ENCODE measurements at regions not wholly inside any gene's neighbourhood (a gene's known extent, or its start where the extent isn't known, plus 50 kb on each side); places are given as distances from the start of the nearest gene placed in this dataset.

GRCh38 chr13:64438084-64438483 lies 2792.1 kb downstream of the PCDH9 start:
- no peaks in the 10 kb centered on the region for H3K4me1 ChIP-seq
- H3K36me3 ChIP-seq = no peaks in the 10 kb centered on the region
- no peak overlapping the region for H3K27ac ChIP-seq (replicated peaks in 1 of 4)
- DNase-seq (ENCODE audit: extremely low spot score) = no peak
- H3K27me3 ChIP-seq = no peaks in the 10 kb centered on the region
- H3K9me3 ChIP-seq = no peaks in the 10 kb centered on the region
- TF ChIP-seq, protein P1, sequence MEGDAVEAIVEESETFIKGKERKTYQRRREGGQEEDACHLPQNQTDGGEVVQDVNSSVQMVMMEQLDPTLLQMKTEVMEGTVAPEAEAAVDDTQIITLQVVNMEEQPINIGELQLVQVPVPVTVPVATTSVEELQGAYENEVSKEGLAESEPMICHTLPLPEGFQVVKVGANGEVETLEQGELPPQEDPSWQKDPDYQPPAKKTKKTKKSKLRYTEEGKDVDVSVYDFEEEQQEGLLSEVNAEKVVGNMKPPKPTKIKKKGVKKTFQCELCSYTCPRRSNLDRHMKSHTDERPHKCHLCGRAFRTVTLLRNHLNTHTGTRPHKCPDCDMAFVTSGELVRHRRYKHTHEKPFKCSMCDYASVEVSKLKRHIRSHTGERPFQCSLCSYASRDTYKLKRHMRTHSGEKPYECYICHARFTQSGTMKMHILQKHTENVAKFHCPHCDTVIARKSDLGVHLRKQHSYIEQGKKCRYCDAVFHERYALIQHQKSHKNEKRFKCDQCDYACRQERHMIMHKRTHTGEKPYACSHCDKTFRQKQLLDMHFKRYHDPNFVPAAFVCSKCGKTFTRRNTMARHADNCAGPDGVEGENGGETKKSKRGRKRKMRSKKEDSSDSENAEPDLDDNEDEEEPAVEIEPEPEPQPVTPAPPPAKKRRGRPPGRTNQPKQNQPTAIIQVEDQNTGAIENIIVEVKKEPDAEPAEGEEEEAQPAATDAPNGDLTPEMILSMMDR (IDR thresholded peaks at IDR 0.05) = no peak
- TF ChIP-seq POLR2AphosphoS5 (IDR thresholded peaks at IDR 0.05) (no peak), POLR2A (IDR thresholded peaks at IDR 0.05; ENCODE audit: low read depth) (no peak), EP300 (IDR thresholded peaks at IDR 0.05) (no peak)
- H3K4me3 ChIP-seq = no peak overlapping the region
- intact Hi-C loops (cut with DNase I) = no loop called here
- 80% methylated on average over 2 of the region's 2 CpGs for WGBS

- TF ChIP-seq, protein P1 (IDR thresholded peaks at IDR 0.05) = no peak
- TF ChIP-seq POLR2AphosphoS5 (IDR thresholded peaks at IDR 0.05) (no peak), POLR2A (IDR thresholded peaks at IDR 0.05; ENCODE audit: low read depth) (no peak), EP300 (IDR thresholded peaks at IDR 0.05) (no peak)
- WGBS = 91% methylated on average over 2 of the region's 2 CpGs
- intact Hi-C loops (cut with DNase I) = no loop called here
Observed at GRCh38 chr13:64429691-64430090, 2800.4 kb downstream of the PCDH9 start.

DNA sequence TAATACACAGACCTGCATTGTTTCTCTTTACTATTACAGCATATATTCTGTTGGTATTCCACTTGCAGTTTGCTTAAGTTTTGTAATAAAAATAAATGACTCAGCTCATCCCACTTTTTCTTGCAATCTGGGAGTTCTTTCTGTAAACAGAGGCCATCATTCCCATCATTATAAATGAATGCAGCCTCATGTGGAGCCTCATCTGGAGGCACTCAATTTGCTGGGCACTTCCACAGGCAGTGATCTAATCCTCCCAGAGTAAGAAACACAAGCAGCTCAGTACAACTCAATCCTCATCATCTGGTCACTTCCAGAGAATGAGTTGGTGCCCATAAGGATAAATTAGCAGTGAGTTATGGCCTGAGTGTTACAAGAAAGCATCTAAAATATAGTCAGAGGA lies 2801.9 kb downstream of the PCDH9 start:
- H3K36me3 ChIP-seq = no peaks in the 10 kb centered on the region
- H3K27ac ChIP-seq (replicated peaks in 1 of 4) = no peak overlapping the region
- no peaks in the 10 kb centered on the region for H3K4me1 ChIP-seq
- no peak overlapping the region for H3K4me3 ChIP-seq
- TF ChIP-seq, protein P1 (IDR thresholded peaks at IDR 0.05) = no peak
- TF ChIP-seq POLR2AphosphoS5 (IDR thresholded peaks at IDR 0.05) = no peak
- no peak for TF ChIP-seq POLR2A (IDR thresholded peaks at IDR 0.05; ENCODE audit: low read depth)
- no peak for TF ChIP-seq EP300 (IDR thresholded peaks at IDR 0.05)
- H3K27me3 ChIP-seq = no peaks in the 10 kb centered on the region
- DNase-seq (ENCODE audit: extremely low spot score) = no peak
- intact Hi-C loops (cut with DNase I) = no loop called here
- H3K9me3 ChIP-seq = no peaks in the 10 kb centered on the region

More at GRCh38 chr13:64429691-64430090, 2800.4 kb downstream of the PCDH9 start:
- Histone ChIP-seq H3K36me3 (no peaks in the 10 kb centered on the region), H3K27me3 (no peaks in the 10 kb centered on the region), H3K4me1 (no peaks in the 10 kb centered on the region), H3K4me3 (no peak overlapping the region), H3K9me3 (no peaks in the 10 kb centered on the region), H3K27ac (replicated peaks in 1 of 4) (no peak overlapping the region)
- DNase-seq (ENCODE audit: extremely low spot score) = no peak

DNA sequence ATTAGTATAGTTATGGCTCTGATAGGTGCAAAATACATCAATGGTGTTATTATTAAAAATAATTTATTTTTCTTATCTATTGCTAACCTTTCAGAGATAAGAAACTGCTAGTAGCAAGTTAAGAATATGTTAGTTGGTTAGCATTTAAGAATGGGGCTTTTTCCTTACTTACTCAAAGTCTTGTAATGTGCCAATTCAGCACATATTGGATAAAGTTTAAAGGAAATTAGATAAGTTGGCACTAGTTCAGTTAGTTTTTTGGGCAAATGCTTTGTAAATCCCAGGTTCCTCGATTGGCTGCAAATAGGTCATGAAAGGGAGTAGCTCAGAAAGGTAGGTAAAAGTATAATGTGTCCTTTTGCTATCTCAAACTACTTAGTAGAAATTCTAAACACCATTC lies 2806.7 kb downstream of the PCDH9 start:
- H3K27ac ChIP-seq (replicated peaks in 1 of 4) = no peak overlapping the region
- no peaks in the 10 kb centered on the region for H3K36me3 ChIP-seq
- intact Hi-C loops (cut with DNase I) = no loop called here
- H3K4me3 ChIP-seq = no peak overlapping the region
- no peaks in the 10 kb centered on the region for H3K4me1 ChIP-seq
- WGBS = 74% methylated on average over 1 of the region's 1 CpG
- H3K9me3 ChIP-seq = no peaks in the 10 kb centered on the region
- TF ChIP-seq EP300 (IDR thresholded peaks at IDR 0.05) (no peak), POLR2A (IDR thresholded peaks at IDR 0.05; ENCODE audit: low read depth) (no peak), POLR2AphosphoS5 (IDR thresholded peaks at IDR 0.05) (no peak)
- TF ChIP-seq, protein P1 (IDR thresholded peaks at IDR 0.05) = no peak
- H3K27me3 ChIP-seq = no peaks in the 10 kb centered on the region
- DNase-seq (ENCODE audit: extremely low spot score) = no peak

DNA sequence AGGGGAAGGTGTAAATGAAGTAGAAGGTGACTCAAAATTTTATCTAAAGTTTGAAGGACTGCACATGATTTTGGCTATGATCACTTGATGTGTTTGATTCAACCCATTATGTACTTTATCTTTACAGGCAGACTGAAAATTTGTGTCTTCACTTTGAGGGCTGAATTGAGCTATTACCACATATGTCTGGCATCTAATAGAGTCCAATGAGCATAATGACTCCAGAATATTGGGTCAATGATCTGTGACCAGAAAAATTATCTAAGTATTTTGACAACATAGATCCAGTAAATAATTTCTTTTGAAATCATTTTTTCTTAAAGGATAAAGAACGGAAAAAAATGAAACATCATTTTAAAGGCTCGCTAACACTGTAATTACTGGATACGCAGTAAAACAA lies 2810.0 kb downstream of the PCDH9 start:
- intact Hi-C loops (cut with DNase I) = no loop called here
- 96% methylated on average over 3 of the region's 3 CpGs for WGBS
- no peaks in the 10 kb centered on the region for H3K4me1 ChIP-seq
- TF ChIP-seq EP300 (IDR thresholded peaks at IDR 0.05) (no peak), POLR2AphosphoS5 (IDR thresholded peaks at IDR 0.05) (no peak), POLR2A (IDR thresholded peaks at IDR 0.05; ENCODE audit: low read depth) (no peak)
- TF ChIP-seq, protein P1 (IDR thresholded peaks at IDR 0.05) = no peak
- H3K36me3 ChIP-seq = no peaks in the 10 kb centered on the region
- H3K4me3 ChIP-seq = no peak overlapping the region
- DNase-seq (ENCODE audit: extremely low spot score) = no peak
- no peaks in the 10 kb centered on the region for H3K9me3 ChIP-seq
- H3K27ac ChIP-seq (replicated peaks in 1 of 4) = no peak overlapping the region
- no peaks in the 10 kb centered on the region for H3K27me3 ChIP-seq

All from esophagus muscularis mucosa (tissue), 4 donors.